ENCODE measurements at regions not wholly inside any gene's neighbourhood (a gene's known extent, or its start where the extent isn't known, plus 50 kb on each side); places are given as distances from the start of the nearest gene placed in this dataset.

- H3K4me1 ChIP-seq (ENCODE audit: control insufficient read depth, insufficient read depth, low read length): no peaks in the 10 kb centered on the region
- no peaks in the 10 kb centered on the region for H3K36me3 ChIP-seq (ENCODE audit: control insufficient read depth, insufficient read depth, low read length)
- CTCF ChIA-PET: no interaction called here
- intact Hi-C loops (cut with micrococcal nuclease; ENCODE audit: unreplicated experiment): no loop called here
- BruUV-seq (replicated peaks): no TSS peak
- no peak overlapping the region for H3K27ac ChIP-seq (ENCODE audit: low read length)
- TF ChIP-seq POLR2AphosphoS5 (IDR thresholded peaks at IDR 0.05; ENCODE audit: low read depth, low read length) (no peak), SIN3A (IDR thresholded peaks at IDR 0.05; ENCODE audit: borderline replicate concordance, insufficient read depth, low read depth, low read length) (no peak), CTCF (IDR thresholded peaks at IDR 0.05) (no peak), REST (IDR thresholded peaks at IDR 0.05; ENCODE audit: insufficient read depth in 1 of 2, low read depth in 2 of 2, low read length in 1 of 2) (no peak), TCF7L2 (IDR thresholded peaks at IDR 0.05; ENCODE audit: low read depth, low read length) (no peak)
- DNase-seq (ENCODE audit: low read depth, low spot score): no peak
- no peak for ATAC-seq
- in situ Hi-C loops (cut with HindIII; ENCODE audit: low pct_unique_long_range_greater_than_20kb, low sequenced_read_pairs): no loop called here
- no peaks in the 10 kb centered on the region for H3K27me3 ChIP-seq (ENCODE audit: control insufficient read depth, insufficient read depth, low read length)
- POLR2A ChIA-PET: no interaction called here
- no peak overlapping the region for H3K4me3 ChIP-seq (ENCODE audit: low read depth in 2 of 2, low read length in 2 of 2)
- H3K9me3 ChIP-seq (ENCODE audit: control insufficient read depth, insufficient read depth, low read depth, low read length): no peaks in the 10 kb centered on the region
Observed at GRCh38 chr9:81132796-81133195, 556.6 kb downstream of the TLE1 start.

GRCh38 chr9:81132318-81132717 is 557.0 kb downstream of the TLE1 start:
- CTCF ChIA-PET: no interaction called here
- POLR2A ChIA-PET: no interaction called here
- TF ChIP-seq SIN3A (IDR thresholded peaks at IDR 0.05; ENCODE audit: borderline replicate concordance, insufficient read depth, low read depth, low read length) (no peak), REST (IDR thresholded peaks at IDR 0.05; ENCODE audit: insufficient read depth in 1 of 2, low read depth in 2 of 2, low read length in 1 of 2) (no peak), TCF7L2 (IDR thresholded peaks at IDR 0.05; ENCODE audit: low read depth, low read length) (no peak)
- no peak overlapping the region for H3K4me3 ChIP-seq (ENCODE audit: low read depth in 2 of 2, low read length in 2 of 2)
- no peaks in the 10 kb centered on the region for H3K36me3 ChIP-seq (ENCODE audit: control insufficient read depth, insufficient read depth, low read length)
- H3K27ac ChIP-seq (ENCODE audit: low read length): no peak overlapping the region
- DNase-seq (ENCODE audit: low read depth, low spot score) (no peak), ATAC-seq (no peak)
- in situ Hi-C loops (cut with HindIII; ENCODE audit: low pct_unique_long_range_greater_than_20kb, low sequenced_read_pairs) (no loop called here), intact Hi-C loops (cut with micrococcal nuclease; ENCODE audit: unreplicated experiment) (no loop called here)
- no TSS peak for BruUV-seq (replicated peaks)
- H3K4me1 ChIP-seq (ENCODE audit: control insufficient read depth, insufficient read depth, low read length): no peaks in the 10 kb centered on the region
- no peaks in the 10 kb centered on the region for H3K9me3 ChIP-seq (ENCODE audit: control insufficient read depth, insufficient read depth, low read depth, low read length)
- no peaks in the 10 kb centered on the region for H3K27me3 ChIP-seq (ENCODE audit: control insufficient read depth, insufficient read depth, low read length)

Measured in Panc1 (cell line).